Activated CD4-positive, CD25-positive, alpha-beta regulatory T cell treated with anti-CD3 and anti-CD28 coated beads, Interleukin-2, amount 50 U/mL, for 24 hours (primary cell): ENCODE measurements at regions not wholly inside any gene's neighbourhood (a gene's known extent, or its start where the extent isn't known, plus 50 kb on each side); places are given as distances from the start of the nearest gene placed in this dataset.
"Not testable (repeated sequence)": the region's sequence is repeated elsewhere in the genome, so short reads cannot be mapped to it uniquely, and the experiment has no call there.

Experiments
- ATAC-seq, 2 donors: fragments of 150-1000 bp; cut with Tn5 transposase; one replicate each; pipeline ENCODE4 v1.10.0; 2021; ENCODE audit warnings: mild to moderate bottlenecking in 1 of 2, moderate library complexity in 1 of 2

DNA sequence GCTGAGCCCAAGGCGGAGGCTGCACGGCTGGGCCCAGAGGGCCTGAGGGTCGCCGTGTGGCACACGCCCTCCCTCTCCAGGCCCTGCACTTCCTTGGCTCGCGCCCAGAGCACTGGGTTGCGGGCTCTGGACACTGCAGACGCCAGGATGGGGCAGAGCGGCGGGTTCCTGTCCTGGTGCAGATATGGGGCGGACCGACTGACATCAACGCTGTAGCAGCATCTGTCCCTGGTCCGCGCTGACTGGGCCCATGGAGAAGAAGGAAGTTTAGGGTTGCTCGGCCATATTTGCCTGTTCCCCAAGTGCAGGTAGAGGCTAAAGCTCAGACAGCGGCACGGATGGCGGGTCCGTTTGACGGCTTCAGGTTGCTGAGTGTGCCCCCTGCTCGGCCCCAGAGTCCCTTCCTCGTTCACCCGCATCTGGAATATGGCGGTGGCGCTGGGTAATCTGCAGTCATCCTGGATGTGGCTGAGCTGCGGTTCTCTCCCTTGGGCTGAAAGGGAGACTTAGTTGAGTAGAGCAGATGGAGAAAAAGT, 116.1 kb downstream of the OR13A1 start:
- no peak for ATAC-seq

DNA sequence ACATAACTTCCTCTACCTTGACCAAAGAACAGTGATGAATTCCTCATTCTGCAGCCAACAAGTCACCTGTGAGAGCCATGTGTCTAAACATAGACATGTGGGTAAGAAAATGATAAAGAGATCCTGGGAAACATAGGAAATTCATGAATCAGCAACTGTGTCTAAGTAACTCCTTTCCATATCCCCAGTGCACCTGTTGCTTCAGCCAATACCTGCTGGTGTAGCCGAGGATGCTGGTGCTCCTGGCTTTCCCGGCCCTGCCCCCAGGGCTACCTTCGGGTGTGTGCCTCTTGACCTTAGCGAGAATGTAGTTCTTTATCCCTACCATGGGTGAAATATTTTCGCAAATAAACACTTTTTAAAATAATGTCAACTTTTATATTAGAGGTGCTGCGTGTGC, 114.1 kb downstream of the OR13A1 start:
- no peak for ATAC-seq

DNA sequence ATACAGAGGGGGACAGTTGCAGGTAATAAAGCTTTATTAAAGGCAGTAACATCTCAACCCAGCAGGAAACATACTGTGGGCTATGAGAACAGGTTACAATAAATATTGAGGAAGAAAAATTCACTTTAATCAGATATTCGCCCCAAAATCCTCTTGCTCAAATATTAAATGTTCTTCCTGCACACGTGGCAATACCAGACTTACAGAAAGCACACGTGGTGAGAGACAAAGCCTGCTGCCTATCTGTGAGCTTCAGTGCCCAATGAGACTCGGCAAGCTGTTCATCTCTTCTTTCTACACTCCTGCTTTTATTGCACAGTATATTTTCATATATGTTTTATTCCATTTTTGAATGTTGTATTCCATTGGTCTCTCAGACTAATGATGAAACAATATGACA, 113.2 kb downstream of the OR13A1 start:
- ATAC-seq = no peak

DNA sequence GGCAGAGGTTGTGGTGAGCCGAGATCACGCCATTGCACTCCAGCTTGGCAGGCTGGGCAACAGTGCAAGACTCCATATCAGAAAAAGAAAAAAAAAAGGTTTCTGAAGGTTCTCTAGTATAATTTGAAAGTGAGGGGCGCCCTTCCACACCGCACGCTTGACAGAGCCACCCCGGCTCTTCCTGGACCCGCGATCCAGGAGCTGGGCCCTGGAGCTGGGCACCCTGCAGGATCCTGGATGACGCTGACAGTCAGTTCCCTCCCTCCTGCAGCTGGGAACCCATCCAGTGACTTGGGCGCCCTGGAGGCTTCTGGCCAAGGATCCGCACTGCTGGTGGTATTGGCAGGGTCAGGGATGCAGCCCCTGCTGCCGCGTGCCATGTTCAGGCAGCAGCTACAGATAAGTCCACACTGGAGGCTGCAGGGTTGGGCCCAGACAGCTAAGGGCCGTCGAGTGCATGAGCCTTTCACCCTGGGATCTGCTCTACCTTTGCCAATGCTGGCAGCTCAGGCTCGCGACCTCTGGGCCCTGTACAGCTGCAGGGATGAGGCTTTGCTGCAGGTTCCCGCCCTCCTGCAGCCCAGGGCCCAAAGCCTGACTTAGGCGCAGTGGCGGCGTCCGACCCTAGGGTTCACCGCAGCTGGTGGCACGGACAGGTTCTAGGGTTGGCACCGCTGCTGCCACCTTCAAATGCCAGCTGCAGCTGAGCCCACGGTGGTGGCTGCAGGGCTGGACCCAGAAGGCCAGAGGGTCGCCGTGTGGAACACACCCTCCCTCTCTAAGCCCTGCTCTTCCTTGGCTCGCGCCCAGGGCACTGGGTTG, 110.2 kb downstream of the OR13A1 start:
- no peak for ATAC-seq

DNA sequence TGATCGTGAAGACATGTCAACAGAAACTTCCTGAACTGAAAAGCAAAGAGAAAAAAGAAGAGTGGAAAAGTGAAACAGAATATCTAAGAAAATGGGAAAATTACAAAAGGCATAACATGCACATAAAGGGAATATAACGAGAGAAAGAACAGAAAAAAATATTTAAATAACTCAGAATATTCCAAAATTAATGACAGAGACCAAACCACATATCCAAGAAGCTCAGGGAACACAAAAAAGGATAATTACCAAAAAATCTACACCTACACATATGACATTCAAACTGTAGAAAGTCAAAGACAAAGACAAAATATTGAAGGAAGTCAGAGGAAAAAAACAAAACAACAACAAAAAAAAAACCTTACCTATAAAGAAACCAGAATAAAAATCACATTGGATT, 105.5 kb downstream of the OR13A1 start:
- ATAC-seq = no peak

DNA sequence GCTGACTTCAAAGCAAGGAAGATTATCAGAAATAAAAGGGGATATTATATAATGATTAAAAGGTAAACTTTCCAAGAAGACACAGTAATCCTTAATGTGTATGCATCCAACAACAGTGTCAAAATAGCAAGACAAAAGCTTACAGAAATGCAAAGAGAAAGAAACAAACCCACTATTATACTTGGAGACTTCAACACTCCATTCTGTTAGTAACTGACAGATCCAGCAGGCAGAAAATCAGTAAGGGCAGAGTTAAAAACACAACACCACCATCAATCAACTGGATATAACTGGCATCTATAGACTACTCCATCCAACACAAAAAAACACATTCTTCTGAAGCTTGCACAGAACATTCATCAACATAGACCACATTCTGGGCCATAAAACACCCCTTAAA, 103.8 kb downstream of the OR13A1 start:
- ATAC-seq = no peak

DNA sequence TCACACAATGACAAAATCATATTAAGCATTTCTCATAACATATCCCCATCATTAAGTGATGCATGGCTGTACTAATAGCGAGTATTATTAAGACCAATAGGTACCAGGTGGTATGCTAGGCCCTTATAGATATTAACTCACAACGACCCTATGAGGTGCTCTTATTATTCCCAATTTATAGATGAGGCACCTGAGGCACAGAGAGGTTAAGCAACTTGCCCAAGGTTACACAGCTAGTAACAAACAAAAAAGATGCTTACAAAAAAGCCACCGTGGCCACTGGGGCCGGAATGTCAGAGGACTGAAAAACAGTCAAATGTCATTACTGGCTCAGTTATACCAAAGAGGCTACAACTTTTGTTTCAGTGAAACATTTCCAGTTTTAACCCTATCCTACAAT, 96.0 kb downstream of the OR13A1 start:
- ATAC-seq = no peak

DNA sequence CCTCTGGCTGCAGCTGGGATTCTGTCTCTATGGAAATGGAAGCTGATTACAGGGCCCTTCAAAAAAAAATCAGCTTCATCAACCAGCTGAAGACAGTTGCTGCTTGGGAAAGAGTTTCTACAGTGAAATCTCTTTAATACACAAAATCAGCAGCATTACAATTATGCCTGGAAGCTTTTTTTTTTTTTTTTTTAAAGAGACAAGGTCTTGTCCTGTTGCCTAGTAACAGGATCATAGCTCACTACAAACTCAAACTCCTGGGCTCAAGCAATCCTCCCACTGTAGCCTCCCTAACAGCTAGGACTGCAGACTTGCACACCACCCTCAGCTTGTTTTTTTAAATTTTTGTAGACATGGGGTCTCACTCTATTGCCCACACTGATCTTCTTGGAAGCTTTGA, 94.5 kb downstream of the OR13A1 start:
- ATAC-seq = no peak

DNA sequence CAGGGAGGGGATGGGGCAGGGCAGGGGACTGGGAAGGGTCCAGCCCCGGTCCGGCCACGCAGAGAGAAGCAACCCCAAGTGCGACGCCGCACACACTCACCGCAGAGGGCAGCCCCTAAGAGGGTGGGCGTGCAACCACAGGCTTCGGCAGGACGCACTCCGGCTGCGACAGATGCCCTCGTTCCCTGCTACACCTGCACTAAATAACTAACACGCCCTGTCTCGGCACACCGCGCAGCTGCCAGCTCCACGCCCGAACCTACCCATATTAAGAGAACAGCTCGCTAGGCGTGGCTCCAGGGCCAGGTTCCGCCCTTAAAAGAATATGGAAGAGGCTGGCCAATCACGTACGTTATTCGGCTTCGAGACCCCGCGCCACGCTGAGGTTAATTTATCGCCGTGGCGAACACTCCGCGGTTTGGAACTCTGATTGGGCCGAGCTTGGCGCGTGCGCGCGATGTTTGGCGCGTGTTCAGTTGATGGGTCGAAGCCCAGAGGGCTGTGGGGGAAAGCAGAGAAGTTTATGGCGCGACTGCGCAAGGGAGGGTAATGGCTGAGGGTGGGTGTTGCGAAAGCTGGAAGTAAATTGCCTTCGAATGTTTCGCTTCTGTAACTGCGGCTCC, 91.1 kb downstream of the OR13A1 start:
- no peak for ATAC-seq

DNA sequence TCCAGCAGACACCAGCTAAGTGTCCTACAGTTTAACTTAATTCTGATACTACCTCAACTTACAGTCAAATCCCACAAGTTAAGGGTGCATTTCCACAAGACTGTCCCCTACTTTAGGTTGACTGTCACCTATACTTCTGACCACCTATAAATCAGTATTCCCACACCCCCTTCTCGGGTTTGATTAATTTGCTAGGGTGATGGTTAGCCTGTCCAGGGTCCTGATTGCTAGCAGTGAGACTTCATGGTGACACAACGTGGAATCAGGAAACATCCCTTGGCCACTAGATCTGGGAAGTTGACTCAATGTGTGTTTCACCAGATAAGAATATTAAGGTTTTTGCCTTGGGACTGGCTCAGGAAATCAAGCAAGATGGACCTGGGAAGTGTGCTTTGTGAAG, 88.4 kb downstream of the OR13A1 start:
- no peak for ATAC-seq

DNA sequence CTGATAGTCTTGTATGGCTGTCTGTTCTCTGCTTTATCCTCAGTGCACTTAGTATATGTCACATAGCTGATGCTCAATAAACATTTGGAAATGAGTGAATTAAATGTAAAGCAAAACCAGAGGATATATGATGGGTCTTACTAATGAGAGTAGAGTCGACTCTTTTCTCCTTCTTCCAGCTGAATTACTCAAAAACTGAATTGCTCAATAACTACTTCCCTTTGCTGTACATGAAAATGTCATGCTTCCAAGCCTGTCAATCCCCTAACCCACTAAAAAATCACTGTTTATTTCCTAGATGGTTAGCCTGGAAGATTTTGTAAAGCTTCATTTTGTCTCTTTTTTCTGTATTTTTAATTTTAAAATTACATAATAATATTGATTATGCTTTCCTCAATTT, 88.0 kb downstream of the OR13A1 start:
- no peak for ATAC-seq

DNA sequence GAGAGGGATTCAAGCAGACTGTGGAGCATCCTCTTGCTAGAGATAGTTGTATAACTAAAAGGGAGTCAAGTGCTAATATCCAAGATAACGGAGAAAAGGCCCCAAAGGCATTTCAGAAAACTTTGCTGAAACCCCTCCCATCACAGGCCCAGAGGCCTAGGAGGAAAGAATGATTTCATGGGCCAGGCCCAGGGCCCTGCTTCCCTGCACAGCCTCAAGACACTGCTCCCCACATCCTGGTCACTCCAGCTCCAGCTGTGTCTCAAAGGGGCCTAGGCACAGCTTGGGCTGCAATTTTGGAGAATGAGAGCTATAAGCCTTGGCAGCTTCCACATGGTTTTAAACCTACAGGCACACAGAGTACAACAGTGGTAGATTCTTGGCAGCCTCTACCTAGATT, 85.6 kb downstream of the OR13A1 start:
- ATAC-seq = no peak

DNA sequence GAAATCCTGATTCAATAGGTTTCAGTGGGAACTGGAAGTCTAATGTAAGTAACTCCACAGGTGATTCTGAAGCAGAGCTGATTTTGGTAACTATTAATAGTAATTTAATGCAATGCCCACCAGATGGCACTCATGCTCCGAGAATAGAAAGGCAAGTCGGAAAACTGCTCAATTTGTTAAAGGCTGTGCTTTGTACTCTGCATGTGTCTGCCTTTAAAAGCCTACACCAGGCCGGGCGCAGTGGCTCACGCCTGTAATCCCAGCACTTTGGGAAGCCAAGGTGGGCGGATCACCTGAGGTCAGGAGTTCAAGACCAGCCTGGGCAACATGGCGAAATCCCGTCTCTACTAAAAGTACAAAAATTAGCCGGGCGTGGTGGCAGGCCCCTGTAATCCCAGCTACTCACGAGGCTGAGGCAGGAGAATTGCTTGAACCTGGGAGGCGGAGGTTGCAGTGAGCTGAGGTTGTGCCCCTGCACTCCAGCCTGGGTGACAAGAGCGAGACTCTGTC, 80.1 kb downstream of the OR13A1 start:
- peak in 1 of 2 donors; percentile 27 for ATAC-seq

DNA sequence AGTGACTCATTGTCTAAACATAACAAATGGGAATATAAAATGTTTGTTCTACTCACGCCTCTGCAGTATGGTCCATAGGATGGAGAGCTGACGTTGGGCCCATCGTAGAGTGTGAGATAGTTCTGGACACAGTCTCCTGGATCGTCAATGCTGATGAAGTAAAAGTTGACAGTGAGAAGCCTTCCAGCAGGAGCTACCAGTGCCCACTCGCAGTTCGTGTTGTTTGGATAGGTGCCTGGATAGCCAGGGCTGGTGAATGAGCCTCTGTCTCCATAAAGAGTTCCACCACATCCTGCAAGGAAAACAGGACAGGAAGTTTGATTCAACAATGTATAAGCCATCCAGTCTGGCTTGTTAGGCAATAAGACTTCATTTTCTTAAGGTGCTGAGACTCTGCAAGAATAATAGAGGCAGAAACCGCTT, 79.6 kb downstream of the OR13A1 start:
- no peak for ATAC-seq

DNA sequence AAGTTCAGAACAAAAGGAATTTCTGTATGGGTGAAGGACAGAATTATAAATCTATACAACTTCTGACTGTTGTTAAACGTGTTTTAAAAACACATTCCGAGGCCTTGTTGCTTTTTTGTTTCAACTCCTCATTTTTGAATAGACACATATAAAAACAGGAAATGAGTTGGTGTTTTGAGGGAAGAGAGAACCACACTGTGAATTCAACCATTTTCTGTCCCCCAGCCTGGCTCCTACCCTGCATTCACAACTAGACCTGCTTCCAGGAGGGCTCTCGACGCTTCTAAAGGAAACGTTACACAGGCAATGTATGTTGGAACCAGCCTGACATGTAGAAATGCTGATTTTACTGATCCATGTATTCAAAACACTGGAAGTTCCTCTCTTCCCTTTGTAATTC, 76.5 kb downstream of the OR13A1 start:
- no peak for ATAC-seq

DNA sequence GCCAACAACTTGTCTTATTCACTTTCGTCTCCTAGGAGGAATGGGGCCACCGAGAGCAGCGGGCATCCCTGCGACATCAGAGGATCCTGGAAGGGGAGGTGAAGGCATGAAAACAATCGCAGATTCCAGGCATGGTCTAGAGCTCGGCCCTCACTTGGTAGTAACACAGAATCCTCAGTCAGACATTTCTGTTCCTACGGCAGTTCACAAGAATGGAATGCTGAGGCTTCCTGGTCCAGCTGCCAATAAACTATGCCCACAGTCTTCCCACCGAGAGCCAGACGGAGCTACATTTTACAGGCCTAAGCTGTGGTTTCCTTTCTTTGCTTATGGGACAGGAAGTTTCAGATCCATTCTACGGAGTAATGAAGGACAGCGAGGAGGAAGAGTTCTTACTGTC, 75.8 kb downstream of the OR13A1 start:
- ATAC-seq = no peak

DNA sequence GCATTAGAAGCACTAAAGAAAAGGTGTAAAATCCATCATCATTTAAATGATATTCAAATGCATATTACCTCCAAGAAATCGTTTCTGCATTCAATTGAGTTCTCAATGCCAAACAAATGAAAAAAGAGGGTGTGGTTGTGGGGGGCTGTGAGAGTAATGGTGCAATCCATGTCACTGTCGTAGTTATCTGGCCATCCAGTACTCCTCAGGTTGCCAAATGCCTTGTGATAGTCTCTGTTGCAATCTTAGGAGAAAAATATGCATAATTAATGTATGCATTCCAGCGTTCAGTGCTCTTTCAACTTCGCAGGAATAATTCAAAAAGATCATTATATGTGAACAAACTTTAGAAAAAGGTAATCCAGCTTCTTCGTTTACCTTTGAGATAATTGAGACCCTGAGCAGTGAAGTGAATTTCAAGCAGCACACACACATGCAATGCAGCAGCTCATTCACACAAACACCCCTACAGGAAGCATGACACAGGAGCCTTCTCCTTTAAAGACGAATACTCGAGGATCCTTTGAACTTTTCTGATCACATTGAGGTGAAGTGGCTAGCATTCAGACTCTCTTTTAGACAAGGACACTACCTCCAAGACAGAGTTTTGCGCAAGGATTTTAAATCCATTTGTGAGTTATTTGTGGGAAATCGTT, 73.4 kb downstream of the OR13A1 start:
- ATAC-seq = no peak

DNA sequence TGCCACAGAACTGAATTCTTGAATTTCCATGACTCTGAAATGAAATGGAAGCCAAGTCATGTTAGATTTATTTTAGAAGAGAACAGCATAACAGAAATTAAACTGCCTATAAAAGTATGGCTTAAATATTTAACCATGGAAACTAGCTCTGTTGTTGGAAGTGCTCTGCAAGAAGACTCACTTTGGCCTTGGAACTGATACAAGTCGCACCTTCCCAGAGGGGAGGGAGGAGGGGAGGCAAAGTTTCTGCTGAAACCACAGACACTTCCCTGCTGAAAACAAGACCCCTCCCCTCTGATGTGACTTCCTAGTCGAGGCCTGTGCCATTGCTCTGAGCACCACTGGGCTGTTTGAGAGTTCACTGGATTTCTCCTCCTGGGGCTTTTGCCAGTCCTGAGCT, 72.1 kb downstream of the OR13A1 start:
- ATAC-seq = no peak

DNA sequence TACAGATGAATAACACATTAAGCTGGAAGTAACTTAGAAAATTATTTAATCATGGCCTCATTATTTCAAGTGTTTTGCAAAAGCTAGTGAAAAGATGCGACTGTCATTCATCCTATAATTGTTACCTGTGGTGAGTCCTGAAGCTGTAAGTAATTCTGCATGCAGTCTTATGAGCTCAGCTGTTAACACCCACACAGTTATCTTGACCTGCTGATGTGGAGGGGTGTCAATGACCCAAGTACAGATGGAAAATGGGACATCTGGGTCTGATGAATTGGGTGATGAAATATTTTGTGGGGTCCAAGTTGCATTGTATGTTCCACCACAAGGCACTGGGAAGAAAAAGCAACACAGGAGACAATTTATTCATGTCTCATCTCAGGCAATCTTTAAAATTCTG, 68.9 kb downstream of the OR13A1 start:
- ATAC-seq = no peak

DNA sequence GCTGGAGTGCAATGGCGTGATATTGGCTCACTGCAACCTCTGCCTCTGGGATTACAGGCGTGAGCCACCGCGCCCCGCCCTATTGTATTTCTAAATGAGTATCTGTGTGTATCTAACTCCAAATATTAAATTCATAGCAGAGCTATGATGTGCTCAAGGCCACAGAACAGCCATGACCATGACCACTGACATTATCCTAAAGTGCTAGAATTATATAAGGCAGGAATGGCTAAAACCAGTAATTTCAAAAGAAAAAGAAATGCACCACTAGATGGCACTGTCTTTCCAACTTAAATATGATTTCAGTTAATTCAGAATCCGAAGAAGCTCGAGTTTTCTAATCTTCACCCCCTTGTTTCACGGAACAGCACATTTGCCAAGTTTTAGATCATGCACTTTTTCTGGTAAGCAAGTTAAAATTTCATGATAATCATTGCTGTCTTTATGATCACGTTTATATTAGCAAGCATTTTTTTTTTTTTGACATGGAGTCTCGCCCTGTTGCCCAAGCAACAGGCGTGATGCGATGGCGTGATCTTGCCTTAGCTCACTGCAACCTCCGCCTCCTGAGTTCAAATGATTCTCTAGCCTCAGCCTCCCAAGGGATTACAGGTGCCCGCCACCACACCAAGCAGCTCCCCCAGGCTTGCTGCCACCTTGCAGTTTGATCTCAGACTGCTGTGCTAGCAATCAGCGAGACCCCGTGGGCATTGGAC, 65.3 kb downstream of the OR13A1 start:
- peak in 1 of 2 donors; percentile 44 for ATAC-seq

DNA sequence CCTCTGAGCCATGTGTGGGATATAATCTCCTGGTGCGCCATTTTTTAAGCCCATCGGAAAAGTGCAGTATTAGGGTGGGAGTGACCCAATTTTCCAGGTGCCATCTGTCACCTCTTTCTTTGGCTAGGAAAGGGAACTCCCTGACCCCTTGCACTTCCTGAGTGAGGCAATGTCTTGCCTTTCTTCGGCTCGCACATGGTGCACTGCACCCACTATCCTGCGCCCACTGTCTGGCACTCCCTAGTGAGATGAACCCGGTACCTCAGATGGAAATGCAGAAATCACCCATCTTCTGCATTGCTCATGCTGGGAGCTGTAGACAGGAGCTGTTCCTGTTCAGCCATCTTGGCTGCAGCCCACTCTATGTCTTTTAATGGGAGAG, 64.7 kb downstream of the OR13A1 start:
- not testable (repeated sequence) for ATAC-seq
